Inferior parietal cortex (tissue), 1 donor: ENCODE measurements at regions not wholly inside any gene's neighbourhood (a gene's known extent, or its start where the extent isn't known, plus 50 kb on each side); places are given as distances from the start of the nearest gene placed in this dataset.

Experiments
- DNase-seq: peaks from one replicate; pipeline ENCODE4 v3.0.0-alpha.2; 2016; ENCODE audit errors: extremely low spot score

- DNase-seq, result no peak
Observed at GRCh38 chr2:165033402-165033801, 78.1 kb upstream of the SLC38A11 start.

GRCh38 chr2:165032559-165032958, 77.2 kb upstream of the SLC38A11 start:
- DNase-seq, result no peak

GRCh38 chr2:165024199-165024598, 68.9 kb upstream of the SLC38A11 start:
- DNase-seq, result no peak

GRCh38 chr2:165022781-165023180, 67.5 kb upstream of the SLC38A11 start:
- DNase-seq, result no peak

GRCh38 chr2:165017966-165018596, 62.8 kb upstream of the SLC38A11 start:
- peak; percentile 56 for DNase-seq

- DNase-seq, result peak; percentile 77
Observed at GRCh38 chr2:165016772-165017411, 61.6 kb upstream of the SLC38A11 start.

GRCh38 chr2:165015052-165015642, 59.8 kb upstream of the SLC38A11 start:
- peak; percentile 81 for DNase-seq

GRCh38 chr2:165013944-165014619, 58.8 kb upstream of the SLC38A11 start:
- DNase-seq, result no peak

- no peak for DNase-seq
Observed at GRCh38 chr2:165011199-165011598, 55.9 kb upstream of the SLC38A11 start.

- DNase-seq, result no peak
Observed at GRCh38 chr2:165010556-165010955, 55.2 kb upstream of the SLC38A11 start.

- DNase-seq, result no peak
Observed at GRCh38 chr2:165009466-165009865, 54.1 kb upstream of the SLC38A11 start.

- no peak for DNase-seq
Observed at GRCh38 chr2:165008730-165009315, 53.5 kb upstream of the SLC38A11 start.

- no peak for DNase-seq
Observed at GRCh38 chr2:165007161-165007744, 51.9 kb upstream of the SLC38A11 start.
